Parathyroid adenoma (tissue), 2 donors: ENCODE measurements at regions not wholly inside any gene's neighbourhood (a gene's known extent, or its start where the extent isn't known, plus 50 kb on each side); places are given as distances from the start of the nearest gene placed in this dataset.
A peak's percentile ranks its signal among the peaks of the same experiment; 100 is the strongest.
"Not testable (repeated sequence)": the region's sequence is repeated elsewhere in the genome, so short reads cannot be mapped to it uniquely, and the experiment has no call there.

Source experiments
- H2AFZ ChIP-seq: fragments of 300-600 bp; sonication (generic); one replicate; pipeline ENCODE4 v1.7.0; 2017; ENCODE audit warnings: antibody characterized with exemption, mild to moderate bottlenecking
- H3K27ac ChIP-seq: fragments of 300-600 bp; sonication (generic); one replicate; pipeline ENCODE4 v1.7.0; 2017
- H3K27me3 ChIP-seq: fragments of 300-600 bp; sonication (generic); one replicate; pipeline ENCODE4 v1.7.0; 2017; ENCODE audit warnings: low read length; ENCODE audit not compliant: control insufficient read depth, insufficient read depth
- H3K36me3 ChIP-seq: fragments of 300-600 bp; sonication (generic); one replicate; pipeline ENCODE4 v1.7.0; 2017; ENCODE audit warnings: low read length; ENCODE audit not compliant: control insufficient read depth, insufficient read depth
- H3K4me1 ChIP-seq: fragments of 300-600 bp; sonication (generic); one replicate; pipeline ENCODE4 v1.7.0; 2017; ENCODE audit warnings: control low read depth
- H3K4me2 ChIP-seq: fragments of 300-600 bp; sonication (generic); one replicate; pipeline ENCODE4 v1.7.0; 2017; ENCODE audit warnings: low read length
- H3K4me3 ChIP-seq: fragments of 300-600 bp; sonication (generic); one replicate; pipeline ENCODE4 v1.7.0; 2017; ENCODE audit warnings: low read depth, low read length
- H3K79me2 ChIP-seq: fragments of 300-600 bp; sonication (generic); one replicate; pipeline ENCODE4 v1.7.0; 2017; ENCODE audit warnings: control low read depth
- H3K9ac ChIP-seq: fragments of 300-600 bp; sonication (generic); one replicate; pipeline ENCODE4 v1.7.0; 2017; ENCODE audit warnings: mild to moderate bottlenecking
- H3K9me3 ChIP-seq: fragments of 300-600 bp; sonication (generic); one replicate; pipeline ENCODE4 v1.7.0; 2017; ENCODE audit warnings: low read length; ENCODE audit not compliant: control insufficient read depth
- TF ChIP-seq, protein P1 (sequence below): fragments of 300-600 bp; sonication (generic); IDR thresholded peaks from one replicate; pipeline ENCODE4 v1.7.0; 2017; ENCODE audit warnings: antibody characterized with exemption, mild to moderate bottlenecking
- donor health status: primary hyperparathyroidism.

DNA sequence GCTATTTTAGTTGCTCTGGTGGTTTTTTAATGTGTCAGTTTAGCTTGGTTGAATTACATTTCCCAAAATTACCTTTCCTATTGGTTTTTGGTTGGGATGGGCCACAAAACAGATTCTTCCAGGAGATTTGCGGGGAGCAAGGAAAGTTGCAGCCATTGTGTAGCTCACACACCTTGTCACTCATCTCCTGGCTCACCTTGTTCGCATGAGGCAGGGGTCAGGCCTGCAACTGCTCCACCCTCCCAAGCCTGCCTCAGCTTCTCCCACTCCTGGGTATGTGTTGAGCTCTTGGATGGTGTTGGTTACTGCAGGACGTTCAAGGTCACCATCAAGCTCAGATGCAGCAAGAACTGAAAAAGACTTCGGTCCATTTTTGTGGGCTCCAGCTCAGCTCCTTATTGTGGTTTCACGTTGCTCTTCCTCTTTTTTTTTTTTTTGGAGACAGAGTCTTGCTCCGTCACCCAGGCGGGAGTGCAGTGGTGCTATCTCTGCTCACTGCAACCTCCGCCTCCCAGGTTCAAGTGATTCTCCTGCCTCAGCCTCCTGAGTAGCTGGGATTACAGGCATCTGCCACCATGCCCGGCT is 95.6 kb upstream of the METTL14 start:
- Histone ChIP-seq H3K9ac (no peak overlapping the region), H2AFZ (no peak overlapping the region), H3K4me2 (no peak overlapping the region), H3K27ac (no peak overlapping the region), H3K36me3 (no peaks in the 10 kb centered on the region), H3K9me3 (no peaks in the 10 kb centered on the region), H3K27me3 (no peaks in the 10 kb centered on the region), H3K79me2 (no peaks in the 10 kb centered on the region), H3K4me1 (no peaks in the 10 kb centered on the region), H3K4me3 (no peak overlapping the region)
- TF ChIP-seq, protein P1, sequence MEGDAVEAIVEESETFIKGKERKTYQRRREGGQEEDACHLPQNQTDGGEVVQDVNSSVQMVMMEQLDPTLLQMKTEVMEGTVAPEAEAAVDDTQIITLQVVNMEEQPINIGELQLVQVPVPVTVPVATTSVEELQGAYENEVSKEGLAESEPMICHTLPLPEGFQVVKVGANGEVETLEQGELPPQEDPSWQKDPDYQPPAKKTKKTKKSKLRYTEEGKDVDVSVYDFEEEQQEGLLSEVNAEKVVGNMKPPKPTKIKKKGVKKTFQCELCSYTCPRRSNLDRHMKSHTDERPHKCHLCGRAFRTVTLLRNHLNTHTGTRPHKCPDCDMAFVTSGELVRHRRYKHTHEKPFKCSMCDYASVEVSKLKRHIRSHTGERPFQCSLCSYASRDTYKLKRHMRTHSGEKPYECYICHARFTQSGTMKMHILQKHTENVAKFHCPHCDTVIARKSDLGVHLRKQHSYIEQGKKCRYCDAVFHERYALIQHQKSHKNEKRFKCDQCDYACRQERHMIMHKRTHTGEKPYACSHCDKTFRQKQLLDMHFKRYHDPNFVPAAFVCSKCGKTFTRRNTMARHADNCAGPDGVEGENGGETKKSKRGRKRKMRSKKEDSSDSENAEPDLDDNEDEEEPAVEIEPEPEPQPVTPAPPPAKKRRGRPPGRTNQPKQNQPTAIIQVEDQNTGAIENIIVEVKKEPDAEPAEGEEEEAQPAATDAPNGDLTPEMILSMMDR, result no peak

DNA sequence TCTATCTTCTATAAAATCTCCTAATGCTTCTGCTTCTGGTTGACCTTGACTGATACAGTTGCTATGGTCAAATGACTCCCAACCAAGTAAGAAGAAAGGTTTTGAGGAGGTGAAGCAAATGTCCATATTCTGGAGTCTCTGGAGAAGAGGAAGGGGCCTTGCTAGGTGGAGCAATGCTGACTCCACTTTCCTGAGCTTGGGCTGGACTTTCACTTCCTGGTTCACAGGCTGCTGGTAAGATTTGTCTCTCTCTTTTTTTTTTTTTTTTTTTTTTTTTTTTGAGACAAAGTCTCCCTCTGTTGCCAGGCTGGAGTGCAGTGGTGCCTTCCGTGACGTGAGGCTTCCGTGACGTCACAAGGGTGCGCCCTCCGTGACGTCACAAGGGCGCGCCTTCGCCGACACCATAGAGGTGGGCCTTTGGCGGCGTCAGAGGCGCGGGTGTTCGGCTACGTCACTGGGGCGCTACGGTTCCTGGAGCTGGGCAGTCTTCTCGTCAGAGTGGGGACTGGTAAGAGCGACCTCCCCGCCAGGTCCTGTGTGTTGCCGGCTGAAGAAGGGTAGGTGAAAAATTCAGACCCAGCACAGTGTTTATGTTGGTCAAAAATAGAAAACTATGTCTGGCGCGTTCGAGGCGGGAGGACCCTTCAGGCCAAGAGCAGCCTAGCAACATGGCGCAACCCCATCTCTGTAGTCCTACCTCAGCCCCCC is 93.7 kb upstream of the METTL14 start:
- not testable (repeated sequence) for H3K36me3 ChIP-seq, H3K79me2 ChIP-seq, H3K4me1 ChIP-seq, H3K9me3 ChIP-seq, H3K27me3 ChIP-seq
- H3K27ac ChIP-seq, result peak overlapping the region; percentile 75
- H3K9ac ChIP-seq, result peak overlapping the region; percentile 6
- H3K4me2 ChIP-seq, result peak overlapping the region; percentile 47
- peak overlapping the region; percentile 96 for H2AFZ ChIP-seq
- peak overlapping the region; percentile 40 for H3K4me3 ChIP-seq

DNA sequence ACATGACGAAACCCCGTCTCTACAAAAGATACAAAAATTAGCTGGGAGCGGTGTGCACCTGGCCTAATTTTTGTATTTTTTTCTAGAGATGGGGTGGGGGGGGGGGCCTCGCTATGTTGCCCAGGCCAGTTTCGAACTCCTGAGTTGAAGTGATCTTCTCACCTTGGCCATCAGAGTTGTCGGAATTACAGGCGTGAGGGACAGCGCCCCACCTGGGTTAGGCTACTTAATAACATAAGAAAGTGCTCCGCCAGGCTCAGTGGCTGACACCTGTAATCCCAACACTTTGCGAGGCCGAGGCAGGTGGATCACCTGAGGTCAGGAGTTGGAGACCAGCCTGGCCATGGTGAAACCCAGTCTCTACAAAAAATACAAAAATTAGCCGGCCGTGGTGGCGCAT is 92.9 kb upstream of the METTL14 start:
- H3K9me3 ChIP-seq, H3K9ac ChIP-seq, H3K4me3 ChIP-seq, H2AFZ ChIP-seq, H3K4me2 ChIP-seq, H3K27me3 ChIP-seq, H3K4me1 ChIP-seq, H3K36me3 ChIP-seq, H3K79me2 ChIP-seq: not testable (repeated sequence)
- peak overlapping the region; percentile 75 for H3K27ac ChIP-seq

DNA sequence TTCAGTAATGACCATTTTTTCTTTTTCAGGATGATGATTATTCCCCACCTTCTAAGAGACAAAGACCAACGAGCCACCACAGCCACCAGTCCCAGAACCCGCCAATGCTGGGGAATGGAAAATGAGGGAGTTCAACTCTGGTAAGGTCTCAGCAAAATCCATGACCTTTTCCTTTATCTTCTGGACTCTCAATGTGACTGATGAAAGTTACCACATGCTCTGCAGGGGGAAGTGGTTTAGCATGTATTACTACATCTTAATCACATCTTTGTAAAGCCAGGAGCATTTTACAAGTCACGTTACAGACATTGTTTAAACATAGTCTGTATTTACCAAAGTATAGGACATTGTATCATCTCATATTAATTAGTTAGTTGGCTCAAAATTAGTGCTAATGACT is 89.3 kb upstream of the METTL14 start:
- not testable (repeated sequence) for H3K4me2 ChIP-seq, H3K9ac ChIP-seq, H3K27ac ChIP-seq, H2AFZ ChIP-seq, H3K79me2 ChIP-seq, H3K9me3 ChIP-seq, H3K27me3 ChIP-seq, H3K36me3 ChIP-seq, H3K4me3 ChIP-seq, H3K4me1 ChIP-seq

DNA sequence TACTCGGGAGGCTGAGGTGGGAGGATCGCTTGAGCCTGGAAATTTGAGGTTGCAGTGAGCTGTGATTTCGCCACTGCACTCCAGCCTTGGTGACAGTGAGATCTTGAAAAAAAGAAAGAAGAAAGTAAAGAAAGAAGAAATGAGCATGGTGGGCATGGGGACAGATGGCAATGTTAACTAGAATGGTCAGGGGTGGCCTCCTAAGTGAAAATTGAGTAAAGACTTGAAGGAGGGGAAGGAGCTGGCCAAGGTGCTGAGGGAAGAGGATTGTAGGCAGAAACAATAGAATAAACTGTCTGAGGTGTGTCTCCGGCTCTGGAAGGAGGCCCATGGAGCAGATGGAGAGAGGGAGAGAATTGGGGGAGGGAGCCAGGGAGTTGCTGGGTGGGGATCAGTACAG is 60.1 kb upstream of the METTL14 start:
- H3K4me1 ChIP-seq, H3K27me3 ChIP-seq, H3K79me2 ChIP-seq, H3K27ac ChIP-seq, H3K9ac ChIP-seq, H3K4me2 ChIP-seq, H2AFZ ChIP-seq, H3K36me3 ChIP-seq, H3K9me3 ChIP-seq, H3K4me3 ChIP-seq: not testable (repeated sequence)

DNA sequence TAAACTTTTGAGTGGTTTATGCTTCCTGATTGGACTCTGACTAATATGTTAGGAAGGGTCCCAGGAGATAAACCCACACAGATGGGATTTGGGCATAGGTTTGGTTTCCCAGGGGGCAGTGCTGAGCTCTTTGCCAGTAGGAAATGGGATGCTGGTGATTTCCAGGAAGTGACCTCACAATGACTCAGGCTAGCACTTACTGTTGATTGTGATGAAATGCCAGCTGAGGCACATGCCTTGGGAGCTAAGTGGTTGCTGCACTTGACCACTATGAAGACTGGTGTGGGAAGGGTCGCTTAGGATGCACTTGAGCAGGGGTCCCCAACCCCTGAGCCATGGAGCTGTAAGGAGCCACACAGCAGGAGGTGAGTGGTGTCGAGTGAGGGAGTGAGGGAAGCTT is 55.5 kb upstream of the METTL14 start:
- H3K4me1 ChIP-seq, H3K36me3 ChIP-seq, H3K27ac ChIP-seq, H3K4me3 ChIP-seq, H3K9ac ChIP-seq, H3K79me2 ChIP-seq, H3K27me3 ChIP-seq, H2AFZ ChIP-seq, H3K9me3 ChIP-seq, H3K4me2 ChIP-seq: not testable (repeated sequence)

DNA sequence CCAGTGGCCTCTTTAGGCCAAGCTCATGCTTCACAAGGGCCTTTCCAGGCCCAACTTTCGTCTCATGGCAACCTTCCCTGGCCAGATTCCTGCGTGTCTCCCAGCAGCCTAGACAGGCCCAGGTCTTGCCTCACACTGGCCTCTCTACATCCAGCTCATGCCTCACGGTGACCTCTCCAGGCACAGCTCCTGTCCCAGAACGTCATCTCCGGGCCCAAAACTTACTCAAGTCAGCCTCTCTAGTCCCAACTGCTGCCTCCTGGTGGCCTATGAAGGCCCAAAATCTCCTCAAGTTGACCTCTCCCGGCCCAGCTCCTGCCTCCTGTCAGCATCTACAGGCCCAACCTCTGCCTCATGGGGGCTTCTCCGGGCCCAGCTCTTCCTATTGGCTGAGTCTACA is 54.3 kb upstream of the METTL14 start:
- H3K4me2 ChIP-seq, H3K9ac ChIP-seq, H3K4me3 ChIP-seq, H2AFZ ChIP-seq, H3K36me3 ChIP-seq, H3K27ac ChIP-seq, H3K4me1 ChIP-seq, H3K79me2 ChIP-seq, H3K9me3 ChIP-seq, H3K27me3 ChIP-seq: not testable (repeated sequence)

DNA sequence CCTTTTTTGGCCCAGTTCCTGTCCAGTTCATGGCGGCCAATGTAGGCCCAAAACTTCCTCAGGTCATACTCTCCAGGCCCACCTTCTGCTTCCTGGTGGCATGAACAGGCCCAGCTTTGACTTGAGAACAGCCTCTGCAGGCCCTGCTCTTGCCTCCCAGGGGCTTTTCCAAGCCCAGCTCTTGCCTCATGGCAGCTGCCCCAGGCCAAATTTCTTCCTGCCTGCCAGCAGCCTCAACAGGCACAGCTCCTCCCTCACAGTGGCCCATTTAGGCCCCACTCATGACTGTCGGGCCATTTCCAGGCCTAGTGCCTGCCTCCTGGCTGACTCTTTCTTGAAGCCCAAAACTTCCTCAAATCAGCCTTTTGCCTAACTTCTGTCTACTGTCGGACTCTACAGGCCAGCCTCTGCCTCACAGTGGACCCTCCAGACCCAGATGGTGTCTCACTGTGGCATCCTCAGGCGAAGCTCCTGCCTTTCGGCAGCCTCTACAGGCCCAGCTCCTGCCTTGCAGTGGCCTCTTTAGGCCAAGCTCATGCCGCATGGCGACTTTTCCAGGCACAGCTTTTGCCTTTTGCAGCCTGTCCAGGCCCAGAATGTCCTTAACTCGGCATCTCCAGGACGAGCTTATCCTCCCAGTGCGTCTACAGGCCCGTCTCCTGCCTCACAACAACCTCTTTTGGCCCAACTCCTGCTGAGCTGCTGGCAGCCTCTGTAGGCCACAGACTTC is 53.7 kb upstream of the METTL14 start:
- not testable (repeated sequence) for H3K79me2 ChIP-seq, H3K4me2 ChIP-seq, H3K9ac ChIP-seq, H3K27me3 ChIP-seq, H3K9me3 ChIP-seq, H3K27ac ChIP-seq, H3K4me1 ChIP-seq, H3K36me3 ChIP-seq, H3K4me3 ChIP-seq, H2AFZ ChIP-seq

DNA sequence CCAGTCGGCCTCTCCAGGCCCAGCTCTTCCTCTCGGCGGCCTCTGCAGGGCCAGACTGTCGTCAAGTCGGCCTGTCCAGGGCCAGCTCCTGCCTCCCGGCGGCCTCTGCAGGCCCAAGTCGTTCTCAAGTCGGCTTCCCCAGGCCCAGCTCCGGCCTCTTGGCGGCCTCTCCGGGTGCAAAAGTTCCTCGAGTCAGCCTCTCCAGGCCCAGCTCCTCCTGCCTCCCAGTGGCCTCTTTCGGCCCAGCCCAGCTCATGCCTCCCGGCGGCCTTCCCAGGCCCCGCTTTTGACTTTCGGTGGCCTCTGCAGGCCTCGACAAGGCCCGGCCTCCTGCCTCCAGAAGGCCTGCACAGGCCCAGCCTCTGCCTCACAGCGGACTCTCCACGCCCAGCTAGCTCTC is 51.7 kb upstream of the METTL14 start:
- H2AFZ ChIP-seq, H3K9ac ChIP-seq, H3K4me3 ChIP-seq, H3K9me3 ChIP-seq, H3K79me2 ChIP-seq, H3K27me3 ChIP-seq, H3K27ac ChIP-seq, H3K36me3 ChIP-seq, H3K4me2 ChIP-seq, H3K4me1 ChIP-seq: not testable (repeated sequence)

DNA sequence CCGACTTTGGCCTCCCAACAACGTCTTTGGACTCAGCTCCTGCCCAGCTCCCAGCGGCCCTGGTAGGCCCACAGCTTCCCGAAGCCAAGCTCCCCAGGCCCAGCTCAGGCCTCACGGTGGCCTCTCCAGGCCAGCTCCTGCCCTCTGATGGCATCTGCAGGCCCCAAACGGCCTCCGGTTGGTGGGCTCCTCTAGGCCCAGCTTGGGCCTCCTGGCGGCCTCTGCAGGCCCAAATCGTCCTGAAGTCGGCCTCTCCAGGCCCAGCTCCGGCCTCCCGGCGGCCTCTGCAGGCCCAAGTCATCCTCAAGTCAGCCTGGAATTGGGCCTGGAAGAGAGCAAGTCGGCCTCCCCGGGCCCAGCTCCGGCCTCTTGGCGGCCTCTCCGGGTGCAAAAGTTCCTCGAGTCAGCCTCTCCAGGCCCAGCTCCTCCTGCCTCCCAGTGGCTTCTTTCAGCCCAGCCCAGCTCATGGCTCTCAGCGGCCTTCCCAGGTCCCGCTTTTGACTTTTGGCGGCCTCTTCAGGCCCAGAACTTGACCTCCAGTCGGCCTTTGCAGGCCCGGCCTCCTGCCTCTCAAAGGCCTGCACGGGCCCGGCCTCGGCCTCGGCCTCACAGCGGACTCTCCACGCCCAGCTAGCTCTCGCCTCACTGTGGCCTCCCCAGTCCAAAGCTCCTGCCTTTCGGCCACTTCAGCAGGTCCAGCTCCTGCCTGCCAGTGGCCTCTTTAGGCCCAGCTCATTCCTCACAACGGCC is 50.9 kb upstream of the METTL14 start:
- not testable (repeated sequence) for H2AFZ ChIP-seq, H3K9ac ChIP-seq, H3K4me1 ChIP-seq, H3K4me2 ChIP-seq, H3K27me3 ChIP-seq, H3K4me3 ChIP-seq, H3K36me3 ChIP-seq, H3K79me2 ChIP-seq, H3K27ac ChIP-seq, H3K9me3 ChIP-seq
